Fibroblast of villous mesenchyme (primary cell): ENCODE measurements at regions not wholly inside any gene's neighbourhood (a gene's known extent, or its start where the extent isn't known, plus 50 kb on each side); places are given as distances from the start of the nearest gene placed in this dataset.

Source experiments
- DNase-seq: peaks from one replicate; pipeline ENCODE4 v3.0.0-alpha.2; 2010; ENCODE audit warnings: low read depth
- H3K4me3 ChIP-seq: 2 replicates; pipeline ENCODE4 v1.5.1; 2011; ENCODE audit warnings: low read depth, mild to moderate bottlenecking, low read length
- CTCF ChIP-seq: IDR thresholded peaks from 2 replicates; pipeline ENCODE4 v1.5.1; 2012; ENCODE audit warnings: low read depth, mild to moderate bottlenecking, low read length; ENCODE audit not compliant: insufficient read depth

- no peak for TF ChIP-seq CTCF
- DNase-seq, result no peak
- H3K4me3 ChIP-seq, result no peak overlapping the region
Observed at GRCh38 chr4:152098365-152099060, 337.7 kb upstream of the GATB start.

GRCh38 chr4:152097371-152097770, 336.6 kb upstream of the GATB start:
- DNase-seq, result no peak
- no peak overlapping the region for H3K4me3 ChIP-seq
- TF ChIP-seq CTCF, result no peak

- no peak for DNase-seq
- no peak overlapping the region for H3K4me3 ChIP-seq
- no peak for TF ChIP-seq CTCF
Observed at GRCh38 chr4:152095701-152096070, 334.9 kb upstream of the GATB start.

- no peak overlapping the region for H3K4me3 ChIP-seq
- TF ChIP-seq CTCF, result no peak
- no peak for DNase-seq
Observed at GRCh38 chr4:152094970-152095700, 334.3 kb upstream of the GATB start.

- no peak for DNase-seq
- H3K4me3 ChIP-seq, result no peak overlapping the region
- TF ChIP-seq CTCF, result no peak
Observed at GRCh38 chr4:152091405-152091804, 330.6 kb upstream of the GATB start.

- peak; percentile 26 for DNase-seq
- TF ChIP-seq CTCF, result no peak
- H3K4me3 ChIP-seq, result no peak overlapping the region
Observed at GRCh38 chr4:152090543-152090942, 329.7 kb upstream of the GATB start.
